Fibroblast of peridontal ligament (primary cell): ENCODE measurements at regions not wholly inside any gene's neighbourhood (a gene's known extent, or its start where the extent isn't known, plus 50 kb on each side); places are given as distances from the start of the nearest gene placed in this dataset.

Source experiments
- DNase-seq: peaks from one replicate; pipeline ENCODE4 v3.0.0-alpha.2; 2010; ENCODE audit errors: extremely low read depth

DNA sequence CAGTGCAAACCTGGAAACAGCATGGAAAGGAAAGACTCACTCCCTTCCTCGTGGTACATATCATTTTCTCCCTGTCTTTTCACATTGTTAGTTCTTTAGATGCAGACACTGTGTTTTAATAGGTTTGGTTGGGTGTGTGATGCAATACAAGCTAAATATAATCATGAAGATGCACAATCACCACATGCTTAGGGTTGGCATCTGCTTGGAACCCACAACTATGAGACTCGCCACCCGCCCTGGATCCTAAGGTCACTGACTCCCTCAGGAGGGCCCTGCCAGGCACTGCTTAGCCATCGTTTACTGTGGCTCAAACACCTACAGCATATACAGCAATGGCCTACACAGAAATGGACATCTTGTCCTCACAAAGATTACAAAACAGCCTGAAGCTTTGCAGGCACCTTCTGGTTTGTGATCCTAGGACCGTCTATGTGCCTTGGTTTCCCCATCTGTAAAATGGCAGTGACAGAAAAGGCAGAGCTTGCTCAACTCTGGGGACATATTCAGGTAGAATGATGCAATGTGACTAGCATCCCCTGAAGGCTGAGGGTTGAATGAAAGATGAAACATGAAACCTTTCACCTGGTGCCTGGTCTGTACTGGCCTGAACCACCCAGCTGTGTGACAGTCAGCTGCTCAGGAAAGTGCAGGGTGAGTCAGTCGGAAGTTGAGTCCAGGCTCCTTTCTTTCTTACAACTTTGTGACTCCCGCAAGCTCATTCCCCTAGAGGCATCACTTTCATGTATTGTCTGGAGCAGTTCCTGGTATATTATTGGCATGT is 123.6 kb upstream of the PFN2 start:
- peak; percentile 65 for DNase-seq

DNA sequence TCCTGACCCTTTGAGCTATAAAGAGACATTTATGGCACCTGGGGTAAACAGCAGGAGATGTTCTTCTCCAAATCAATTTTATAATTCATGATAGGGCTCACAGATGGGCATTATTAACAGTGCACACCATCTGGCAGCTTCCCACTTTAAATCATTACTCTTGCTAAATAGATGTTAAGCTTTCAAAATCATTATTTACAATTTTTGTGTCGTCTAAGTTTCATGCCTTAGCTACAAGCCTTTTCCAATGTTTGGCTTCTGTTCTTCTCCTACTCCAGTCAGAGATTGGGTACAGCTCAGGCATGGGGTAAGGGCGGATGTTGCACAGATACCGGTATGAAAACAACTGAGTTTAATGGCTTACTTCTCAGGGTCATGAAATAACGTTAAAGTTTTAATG is 120.9 kb upstream of the PFN2 start:
- no peak for DNase-seq

DNA sequence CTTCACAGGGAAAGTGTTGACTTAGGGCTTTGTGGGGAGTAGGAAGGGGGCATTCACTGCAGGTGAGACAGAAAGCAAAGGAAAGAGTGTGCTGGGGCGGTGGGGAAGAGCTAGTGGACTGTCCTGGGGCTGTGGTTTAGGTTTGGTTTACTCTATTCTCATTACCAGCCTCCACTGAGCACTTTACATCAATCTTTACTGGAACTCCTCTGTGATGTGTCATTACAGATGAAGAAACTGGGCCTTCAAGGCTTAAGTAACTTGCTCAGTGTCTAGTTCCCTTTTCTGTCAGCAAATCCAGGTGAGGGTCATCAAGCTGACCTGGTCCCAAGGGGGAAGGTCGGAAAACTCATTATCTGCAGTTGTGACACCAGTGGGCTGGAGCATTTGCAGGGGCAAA is 120.2 kb upstream of the PFN2 start:
- no peak for DNase-seq

DNA sequence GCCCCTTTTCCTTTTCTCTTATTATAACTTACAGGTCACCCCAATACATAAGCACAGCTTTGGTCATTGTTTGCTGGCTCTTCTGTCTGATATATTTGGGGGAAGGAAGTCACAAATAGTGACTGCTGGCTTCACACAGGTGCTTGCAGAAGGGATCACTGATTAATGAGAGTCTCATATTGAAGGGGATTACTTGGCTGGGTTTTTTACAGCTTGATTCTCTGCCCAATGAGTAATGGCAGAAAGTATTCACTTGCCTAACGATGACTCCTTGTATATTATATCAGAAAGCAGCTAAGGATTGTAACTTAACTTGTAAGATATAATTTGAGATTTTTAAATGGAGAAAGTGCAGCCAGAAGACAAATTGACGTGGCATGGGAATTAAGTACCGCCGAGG is 119.3 kb upstream of the PFN2 start:
- DNase-seq = peak; percentile 23

DNA sequence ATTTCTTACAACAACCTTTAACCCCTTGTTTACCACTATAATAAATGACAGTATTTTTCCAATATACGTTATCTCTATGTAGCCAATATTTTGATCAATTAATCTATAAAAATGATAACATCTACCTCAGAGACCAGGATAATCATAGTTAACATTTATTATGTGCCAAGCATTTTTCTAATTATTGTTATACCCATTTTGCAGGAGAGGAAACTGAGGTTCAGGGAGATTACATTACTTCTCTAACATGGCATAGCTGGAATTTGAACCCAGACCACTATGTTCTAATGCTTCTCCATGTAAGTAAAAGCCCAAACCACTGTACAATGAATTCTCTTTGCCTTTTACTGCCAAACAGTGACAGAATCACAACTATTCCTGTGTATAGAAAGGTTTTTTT is 113.4 kb upstream of the PFN2 start:
- no peak for DNase-seq

DNA sequence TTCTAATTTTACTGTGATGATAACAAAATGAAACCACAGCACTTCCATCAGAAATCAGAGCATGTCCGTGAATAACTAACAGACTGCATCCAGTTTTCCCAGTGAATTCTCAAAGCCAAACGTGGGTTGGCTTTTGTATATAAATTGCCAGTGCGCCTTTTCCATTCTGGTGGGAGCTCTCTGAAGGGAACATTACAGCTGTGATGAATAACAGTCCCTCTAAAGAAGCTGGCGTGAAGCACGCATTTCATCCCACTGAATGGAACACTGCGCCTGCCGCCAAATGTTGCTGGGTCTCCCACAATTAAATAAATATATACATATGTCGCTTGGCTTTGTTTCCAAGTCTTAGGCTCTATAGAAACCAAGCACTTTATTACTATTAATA is 113.0 kb upstream of the PFN2 start:
- DNase-seq = peak; percentile 84

DNA sequence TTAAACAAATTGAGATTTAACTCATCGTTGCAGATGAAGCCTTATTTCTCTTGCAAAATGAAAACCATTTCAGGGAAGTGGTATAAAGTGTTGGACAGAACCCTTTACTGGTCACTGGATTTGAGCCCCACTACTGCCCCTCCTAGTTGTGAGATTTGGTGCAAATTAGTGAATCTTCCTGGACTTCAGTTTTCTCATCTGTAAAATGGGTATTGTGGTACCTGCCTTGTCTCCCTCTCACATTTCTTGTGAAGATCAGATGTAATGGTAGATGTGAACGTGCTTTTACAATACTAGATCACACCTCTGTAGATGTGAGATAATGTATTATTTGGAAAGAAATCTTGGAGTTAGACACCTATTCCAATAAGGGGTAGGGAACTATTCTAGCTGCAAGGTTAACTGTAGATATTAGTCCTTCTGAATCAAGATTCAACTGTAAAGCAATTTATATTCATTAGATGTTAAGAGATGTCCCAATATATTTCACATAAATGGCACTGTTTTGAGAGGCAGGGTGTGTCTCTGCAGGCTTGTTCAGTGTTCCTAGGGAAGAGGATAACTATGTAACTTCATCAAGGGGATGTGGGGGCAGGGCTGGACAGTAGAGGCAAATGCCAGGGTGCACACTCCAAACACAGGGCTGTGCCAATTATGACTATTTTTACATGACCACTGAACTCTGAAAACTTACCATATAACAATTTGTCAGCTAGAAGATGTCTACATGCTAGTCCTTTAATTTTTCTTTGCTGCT is 112.4 kb upstream of the PFN2 start:
- no peak for DNase-seq

DNA sequence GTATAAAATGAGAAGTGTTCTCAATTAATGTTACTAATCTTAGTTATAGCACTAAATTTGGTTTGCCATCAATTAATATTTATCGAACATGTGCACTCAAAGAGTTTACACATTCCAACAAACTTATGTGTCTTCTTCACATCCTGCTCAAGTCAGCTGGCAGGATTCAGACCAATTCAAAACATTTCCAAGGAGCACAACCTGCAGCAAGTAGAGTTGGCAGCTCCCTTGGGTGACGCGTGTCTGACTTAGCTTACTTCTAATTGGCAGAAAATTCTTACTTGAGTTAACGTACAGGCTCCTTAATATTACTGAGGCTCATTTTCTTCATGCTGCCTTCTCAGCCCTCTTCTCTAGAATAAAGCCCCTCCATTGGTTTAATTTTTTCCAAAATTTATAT is 110.4 kb upstream of the PFN2 start:
- no peak for DNase-seq

DNA sequence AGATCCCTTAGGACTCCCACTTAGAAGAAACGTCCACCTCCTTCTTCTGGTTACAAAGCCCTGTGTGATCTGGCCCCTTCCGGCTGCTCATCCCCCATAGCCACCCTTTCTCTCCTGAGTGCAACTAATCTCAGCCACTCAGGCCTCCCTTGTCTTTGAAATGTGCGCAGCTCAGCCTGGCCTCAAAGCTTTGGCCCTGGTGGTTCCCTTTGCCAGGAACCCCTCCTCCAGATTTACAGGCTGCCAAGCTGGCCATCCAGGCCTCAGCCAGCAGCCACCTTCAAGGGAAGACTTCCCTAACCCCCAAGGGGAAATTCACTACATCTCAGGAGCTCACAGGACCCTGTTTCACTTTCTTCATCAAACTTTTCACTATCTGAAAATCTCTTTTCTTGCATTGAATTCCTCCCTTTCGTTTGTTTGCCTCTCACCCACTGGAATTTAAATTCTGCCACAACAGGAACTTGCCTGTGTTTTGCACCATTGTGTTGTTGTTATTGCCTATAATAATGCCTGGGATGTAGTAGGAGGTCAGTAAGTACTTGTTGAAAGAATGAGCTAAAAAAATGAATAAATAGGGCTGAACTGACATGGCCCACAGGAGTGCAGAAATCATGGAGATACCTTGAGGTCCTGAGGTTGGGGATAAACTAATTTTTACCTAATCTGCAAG is 109.5 kb upstream of the PFN2 start:
- peak; percentile 44 for DNase-seq

DNA sequence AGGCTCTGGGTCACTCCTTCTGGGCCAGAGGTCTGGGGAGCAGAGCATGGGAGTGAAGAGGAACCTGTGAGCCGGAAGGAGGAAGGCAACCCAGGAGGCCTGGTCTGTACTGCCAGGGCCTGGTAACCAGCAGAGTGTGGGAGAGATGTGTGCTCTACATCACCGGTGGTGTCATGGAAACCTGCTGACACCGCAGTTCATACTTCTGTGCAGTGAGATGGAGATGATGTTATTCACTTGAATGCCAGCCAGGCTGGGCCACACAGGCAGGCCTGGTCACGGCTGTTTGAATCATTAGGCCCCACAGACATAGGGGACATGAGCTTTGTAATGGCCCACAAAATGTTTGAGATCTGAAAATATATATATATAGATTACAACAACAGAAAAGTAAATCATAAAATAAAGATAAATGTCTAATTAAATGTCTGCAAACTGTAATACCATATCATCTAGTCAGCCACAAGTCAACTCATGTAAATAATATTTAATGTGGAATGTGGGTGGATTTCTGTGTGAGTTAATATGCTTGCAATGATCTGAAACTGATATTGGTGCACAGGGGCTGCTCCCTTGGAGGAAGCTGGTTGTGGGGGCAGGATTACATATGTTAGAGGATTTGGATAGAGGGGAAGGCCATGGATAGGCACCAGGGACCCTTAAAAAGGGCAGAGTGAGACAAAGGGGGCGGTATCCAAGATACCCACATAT is 108.5 kb upstream of the PFN2 start:
- peak; percentile 88 for DNase-seq

DNA sequence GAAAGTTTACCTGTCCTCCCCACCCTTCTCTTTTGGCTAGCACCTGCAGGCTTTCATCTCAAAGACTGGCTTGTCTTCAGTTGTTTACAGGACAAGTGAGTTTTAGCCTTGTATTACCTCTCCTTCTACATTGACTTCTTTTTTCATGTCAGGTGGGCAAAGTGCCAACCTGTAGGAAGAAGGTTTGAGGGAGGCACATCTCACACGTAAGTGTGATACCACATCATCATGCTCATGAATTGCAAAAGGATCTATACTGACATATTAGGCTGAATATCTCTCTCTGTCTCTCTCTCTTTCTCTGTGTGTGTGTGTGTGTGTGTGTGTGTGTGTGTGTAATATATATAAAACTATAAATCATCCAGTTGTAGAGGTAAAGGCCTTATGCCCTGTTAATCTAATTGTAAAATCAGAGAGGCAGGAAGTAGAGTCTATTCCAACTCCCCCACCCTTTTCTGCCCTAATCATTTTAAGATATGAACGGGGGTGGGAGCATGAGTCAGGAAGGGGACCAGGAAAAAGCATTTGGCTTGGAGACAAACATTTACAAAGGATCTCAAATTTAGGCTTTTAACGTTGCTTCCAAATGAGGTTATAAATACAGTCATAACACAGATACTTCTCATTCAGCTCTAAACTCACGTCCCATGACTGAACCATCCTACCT is 107.0 kb upstream of the PFN2 start:
- DNase-seq = peak; percentile 38

DNA sequence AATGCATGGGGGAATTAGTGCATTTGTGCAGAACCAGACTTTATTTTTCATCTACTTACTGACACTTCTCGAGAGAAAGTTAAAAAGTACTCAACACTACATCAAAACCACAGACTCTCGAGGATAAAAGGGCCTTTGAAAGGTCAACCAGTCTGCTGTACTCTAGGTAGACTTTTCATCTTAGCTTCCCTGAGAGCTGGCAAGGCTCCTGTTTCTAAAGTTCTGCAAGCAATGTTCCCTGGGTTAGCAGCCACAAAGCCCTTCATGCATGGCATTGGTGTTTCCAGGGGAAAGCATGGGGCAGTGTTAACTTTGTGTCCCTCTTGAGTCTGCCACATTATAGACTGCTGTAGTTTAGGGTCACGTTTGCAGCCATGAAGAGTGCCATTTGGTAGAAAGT is 106.4 kb upstream of the PFN2 start:
- no peak for DNase-seq

DNA sequence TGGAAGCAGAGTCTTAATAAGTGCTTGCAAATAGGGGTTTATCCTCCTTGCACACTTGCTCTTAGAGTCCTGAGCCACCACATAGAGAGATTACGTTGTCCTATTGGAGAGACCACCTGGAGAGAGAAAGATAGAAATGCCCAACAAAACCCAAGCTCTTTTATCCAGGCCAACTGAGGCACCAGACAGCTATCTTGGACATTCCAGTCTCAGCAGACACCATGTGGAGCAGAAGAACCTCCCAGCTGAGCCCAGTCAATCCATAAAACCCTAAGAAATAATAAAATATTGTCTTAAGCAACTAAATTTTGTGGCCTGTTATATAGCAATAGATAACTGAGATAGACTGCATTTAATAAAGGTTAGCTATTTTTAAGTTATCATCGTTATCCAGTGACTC is 105.7 kb upstream of the PFN2 start:
- no peak for DNase-seq

DNA sequence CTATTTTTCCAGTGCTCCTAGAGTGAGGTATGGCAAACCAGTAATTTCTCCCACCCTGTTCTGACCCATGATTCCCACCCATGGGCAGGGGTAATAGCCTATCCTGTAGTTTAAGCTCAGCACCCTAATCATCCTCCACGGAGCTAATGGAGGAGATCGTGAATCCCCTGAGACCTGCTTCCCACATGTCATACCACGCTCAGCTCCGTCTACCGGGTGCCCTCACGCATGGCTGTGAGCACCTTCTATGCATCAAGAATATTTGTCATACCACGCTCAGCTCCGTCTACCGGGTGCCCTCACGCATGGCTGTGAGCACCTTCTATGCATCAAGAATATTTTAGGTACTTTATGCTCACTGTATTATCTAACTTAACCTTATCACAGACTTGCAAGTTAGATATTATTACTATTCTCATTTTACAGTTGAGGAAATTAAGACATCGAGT is 104.7 kb upstream of the PFN2 start:
- no peak for DNase-seq

DNA sequence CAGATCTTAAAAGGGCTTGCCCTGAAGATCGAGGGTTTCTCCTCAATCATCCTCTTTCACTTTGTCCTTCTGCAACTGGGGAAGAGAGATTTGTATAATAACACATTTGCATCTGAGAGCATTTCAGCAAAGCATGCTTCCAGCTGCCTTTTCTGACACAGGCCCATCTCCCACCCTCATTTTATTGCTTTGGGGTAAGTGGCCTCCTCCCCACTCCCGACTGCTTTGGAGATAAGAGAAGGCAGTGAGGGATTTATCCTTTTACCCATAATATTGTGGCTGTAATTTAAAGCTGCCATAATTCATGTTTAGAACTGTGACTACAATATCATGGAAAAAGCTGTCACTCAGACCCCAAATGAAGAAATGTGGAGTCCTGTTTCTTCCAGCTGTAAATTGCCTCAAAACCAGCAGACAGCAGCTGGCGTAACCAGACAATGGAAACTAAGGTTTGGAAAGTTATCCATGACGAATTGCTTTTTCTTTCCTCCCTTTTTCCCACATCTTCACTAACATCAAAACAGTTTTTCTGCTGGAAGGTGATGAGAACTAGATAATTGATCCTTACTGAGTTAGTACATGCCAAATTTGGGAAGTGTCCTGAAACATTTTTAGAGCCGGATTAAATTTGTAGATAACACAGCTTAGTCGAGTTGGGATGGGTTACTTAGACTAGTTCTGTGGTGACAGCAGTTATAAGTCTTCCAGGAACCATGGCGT is 104.2 kb upstream of the PFN2 start:
- no peak for DNase-seq

DNA sequence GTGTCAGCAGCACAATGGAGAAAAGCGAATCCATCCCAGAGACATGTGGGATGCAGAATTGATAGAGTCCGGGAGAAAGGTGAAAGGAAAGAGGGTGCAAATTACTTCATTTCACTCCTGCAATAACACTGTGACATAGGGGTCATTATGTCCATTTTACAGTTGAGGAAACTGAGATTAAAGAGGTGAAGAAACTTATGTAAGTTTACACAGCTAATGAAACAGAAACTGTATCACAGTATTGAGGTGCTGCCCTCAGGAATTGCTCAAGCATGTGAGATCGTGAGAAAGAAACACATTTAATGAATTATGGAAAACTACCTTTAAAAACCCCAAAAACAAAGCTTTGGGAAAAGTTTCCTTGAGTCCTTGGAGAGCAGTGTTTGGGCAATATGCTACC is 103.6 kb upstream of the PFN2 start:
- no peak for DNase-seq

DNA sequence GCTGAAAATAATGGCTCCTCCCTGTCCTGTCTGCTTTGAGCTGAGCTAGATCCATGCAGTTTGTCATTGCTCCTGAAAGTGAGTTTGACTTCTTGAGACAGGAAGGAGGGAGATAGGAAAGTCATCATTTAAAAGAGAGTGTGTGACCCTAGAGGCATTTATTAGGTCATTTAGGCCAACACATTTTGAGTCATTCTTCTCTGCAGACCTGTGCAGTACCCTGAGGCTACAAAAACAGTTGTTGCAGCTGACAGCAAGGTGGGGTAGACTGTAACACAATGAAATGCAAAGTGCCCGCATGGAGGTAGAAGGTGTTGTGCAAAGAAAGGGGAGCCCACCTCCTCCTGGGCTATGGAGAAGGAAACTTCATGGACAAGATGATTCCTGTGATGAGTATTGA is 102.8 kb upstream of the PFN2 start:
- DNase-seq = no peak

DNA sequence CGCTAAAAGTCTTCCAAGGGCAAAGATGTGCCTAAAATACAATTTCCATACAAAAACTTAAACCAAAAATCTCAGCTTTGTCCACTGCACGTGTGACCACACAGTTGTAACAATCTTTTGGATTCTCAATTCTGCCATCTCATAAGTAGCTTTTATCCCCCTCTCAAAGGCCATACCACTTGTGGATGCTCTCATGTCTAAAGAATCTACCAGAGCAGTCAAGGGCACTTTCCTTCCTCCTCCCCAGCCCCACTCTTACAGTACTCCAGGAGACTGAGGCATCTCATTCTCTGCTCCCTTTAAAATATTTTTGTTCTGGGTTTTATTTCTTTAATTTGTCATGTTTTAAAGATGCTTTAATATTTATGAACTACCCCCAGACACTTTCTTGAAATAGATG is 102.3 kb upstream of the PFN2 start:
- peak; percentile 35 for DNase-seq

DNA sequence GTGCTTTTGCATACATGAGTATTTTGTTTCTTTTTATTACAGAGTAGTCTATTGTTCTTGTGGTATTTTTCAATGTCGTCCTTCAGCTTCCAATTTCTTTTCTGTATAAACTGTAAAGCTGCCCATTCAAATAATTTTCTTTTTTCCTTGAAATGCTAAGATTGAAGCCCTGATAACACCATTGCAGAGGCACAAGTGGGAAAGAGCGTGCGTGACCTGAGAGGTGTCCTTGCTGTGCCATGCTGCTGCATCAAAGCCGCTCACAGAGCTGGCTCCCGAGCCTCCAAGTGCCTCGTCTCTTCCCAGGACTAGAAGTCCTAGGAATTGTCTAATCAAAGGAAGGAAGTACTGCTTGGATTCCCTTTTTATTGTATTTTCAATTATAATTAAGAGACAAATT is 101.9 kb upstream of the PFN2 start:
- no peak for DNase-seq

DNA sequence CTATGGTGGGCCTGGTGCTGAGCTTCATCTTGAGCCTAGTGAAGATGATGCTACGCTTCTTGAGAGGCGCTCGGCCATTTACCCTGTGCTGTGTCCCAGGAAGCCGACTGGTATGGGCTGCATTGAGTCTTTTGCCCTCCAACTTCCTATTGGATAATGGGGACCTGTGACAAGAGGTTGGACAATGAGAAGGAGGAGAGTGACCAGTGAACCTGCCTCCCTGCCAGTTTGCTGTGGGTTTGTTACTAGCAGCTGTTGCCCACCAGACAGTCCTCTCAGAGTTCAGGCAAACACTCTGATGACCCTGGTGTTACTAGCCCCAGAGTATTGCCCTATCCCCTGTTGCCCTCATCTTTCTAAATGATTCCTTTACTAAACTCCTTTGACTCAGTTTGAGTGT is 99.6 kb upstream of the PFN2 start:
- no peak for DNase-seq

DNA sequence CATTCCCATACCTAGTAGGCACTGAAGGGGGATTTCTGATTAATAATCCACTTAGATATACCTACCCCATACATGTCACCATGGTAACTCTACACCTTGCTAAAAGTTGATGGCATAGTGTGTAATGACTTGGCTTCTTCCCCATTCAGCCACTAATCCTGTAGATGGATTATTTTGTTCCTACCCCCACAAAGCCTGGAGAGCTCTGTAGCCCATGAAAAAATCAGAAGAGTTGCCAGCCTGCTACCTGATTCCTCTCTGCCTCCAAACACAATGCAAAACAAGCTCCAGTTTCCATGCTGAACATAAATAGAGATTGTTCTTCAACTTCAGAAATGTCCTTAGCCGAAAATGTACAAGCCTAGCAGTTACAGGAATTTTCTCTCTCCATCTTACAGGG is 98.9 kb upstream of the PFN2 start:
- no peak for DNase-seq
